Keratinocyte (primary cell): ENCODE measurements at regions not wholly inside any gene's neighbourhood (a gene's known extent, or its start where the extent isn't known, plus 50 kb on each side); places are given as distances from the start of the nearest gene placed in this dataset.
A peak's percentile ranks its signal among the peaks of the same experiment; 100 is the strongest.

ENCODE experiments used
- DNase-seq: peaks from one replicate; pipeline ENCODE4 v3.0.0-alpha.2; 2011; ENCODE audit warnings: low read depth, missing footprints, low spot score
- FAIRE-seq: peaks from 2 replicates; lab custom pipeline; 2011; peaks lifted over from hg19 to GRCh38; lab: Jason Lieb, UNC
- H2AFZ ChIP-seq: 2 replicates; pipeline ENCODE4 v1.6.0; 2012; ENCODE audit warnings: low read length, control low read depth, inconsistent platforms; ENCODE audit not compliant: control insufficient read depth
- H3K27ac ChIP-seq: 2 replicates; pipeline ENCODE4 v1.5.1; 2011; ENCODE audit warnings: low read length; ENCODE audit not compliant: control insufficient read depth, insufficient read depth
- H3K27me3 ChIP-seq: 3 replicates; pipeline ENCODE4 v1.6.0; 2011; ENCODE audit warnings: low read length; ENCODE audit not compliant: control insufficient read depth, insufficient read depth; ENCODE audit errors: extremely low read depth
- H3K36me3 ChIP-seq, 2 experiments: 2 replicates in 1 of 2; 3 replicates in 1 of 2; pipeline ENCODE4 v1.5.1; 2011; ENCODE audit warnings: low read length in 2 of 2, mild to moderate bottlenecking in 1 of 2; ENCODE audit not compliant: control insufficient read depth in 2 of 2, insufficient read depth in 2 of 2; ENCODE audit errors: extremely low read depth in 1 of 2
- H3K4me1 ChIP-seq: 3 replicates; pipeline ENCODE4 v1.5.1; 2011; ENCODE audit warnings: low read length; ENCODE audit not compliant: control insufficient read depth, insufficient read depth; ENCODE audit errors: extremely low read depth
- H3K4me2 ChIP-seq: 3 replicates; pipeline ENCODE4 v1.6.0; 2011; ENCODE audit warnings: low read depth, low read length; ENCODE audit not compliant: control insufficient read depth, insufficient read depth; ENCODE audit errors: extremely low read depth
- H3K4me3 ChIP-seq, 3 experiments: fragments of 200-600 bp in 1 of 3; sonication (generic) in 1 of 3; 2 replicates in 2 of 3; 3 replicates in 1 of 3; pipeline ENCODE4 v1.5.1; 2011 to 2016; ENCODE audit warnings: low read length in 3 of 3, mild to moderate bottlenecking in 3 of 3, control low read depth in 2 of 3, inconsistent platforms in 1 of 3, low read depth in 1 of 3, mixed read lengths in 1 of 3, mixed run types in 1 of 3, moderate library complexity in 1 of 3; ENCODE audit not compliant: control insufficient read depth in 2 of 3, insufficient read depth in 2 of 3; ENCODE audit errors: extremely low read depth in 1 of 3
- H3K79me2 ChIP-seq: 2 replicates; pipeline ENCODE4 v1.6.0; 2012; ENCODE audit warnings: low read length; ENCODE audit not compliant: control insufficient read depth, insufficient read depth
- H3K9ac ChIP-seq: 3 replicates; pipeline ENCODE4 v1.6.0; 2011; ENCODE audit warnings: low read length; ENCODE audit not compliant: control insufficient read depth, insufficient read depth; ENCODE audit errors: extremely low read depth
- H3K9me1 ChIP-seq: 3 replicates; pipeline ENCODE4 v1.6.0; 2011; ENCODE audit warnings: low read length; ENCODE audit not compliant: control insufficient read depth, insufficient read depth; ENCODE audit errors: extremely low read depth
- H3K9me3 ChIP-seq: 2 replicates; pipeline ENCODE4 v1.5.1; 2012; ENCODE audit warnings: low read depth, low read length; ENCODE audit not compliant: control insufficient read depth
- H4K20me1 ChIP-seq: 3 replicates; pipeline ENCODE4 v1.6.0; 2011; ENCODE audit warnings: low read length; ENCODE audit not compliant: control insufficient read depth, insufficient read depth; ENCODE audit errors: extremely low read depth
- EZH2 ChIP-seq: IDR thresholded peaks from one replicate; pipeline ENCODE4 v1.6.1; 2012; ENCODE audit warnings: inconsistent platforms, mild to moderate bottlenecking, low read length, moderate library complexity
- dilution Hi-C: fragments of 300-500 bp; cut with MboI; formaldehyde crosslinking; loops from one replicate; pipeline ENCODE4 v1.7.0; 2020; ENCODE audit warnings: low sequenced_read_pairs; ENCODE audit not compliant: extremely low pct_ligation_motif_present
- TF ChIP-seq, protein P1 (sequence below), 3 experiments: IDR thresholded peaks in 1 of 3; conservative IDR thresholded peaks in 1 of 3; optimal IDR thresholded peaks in 1 of 3; 2 replicates in 2 of 3; 3 replicates in 1 of 3; pipeline versions ENCODE3 to v1.5.1; 2011; ENCODE audit warnings: low read length in 3 of 3, mild to moderate bottlenecking in 3 of 3, moderate library complexity in 2 of 3, control low read depth in 1 of 3, inconsistent platforms in 1 of 3; ENCODE audit not compliant: insufficient read depth in 2 of 3; ENCODE audit errors: extremely low read depth in 1 of 3

DNA sequence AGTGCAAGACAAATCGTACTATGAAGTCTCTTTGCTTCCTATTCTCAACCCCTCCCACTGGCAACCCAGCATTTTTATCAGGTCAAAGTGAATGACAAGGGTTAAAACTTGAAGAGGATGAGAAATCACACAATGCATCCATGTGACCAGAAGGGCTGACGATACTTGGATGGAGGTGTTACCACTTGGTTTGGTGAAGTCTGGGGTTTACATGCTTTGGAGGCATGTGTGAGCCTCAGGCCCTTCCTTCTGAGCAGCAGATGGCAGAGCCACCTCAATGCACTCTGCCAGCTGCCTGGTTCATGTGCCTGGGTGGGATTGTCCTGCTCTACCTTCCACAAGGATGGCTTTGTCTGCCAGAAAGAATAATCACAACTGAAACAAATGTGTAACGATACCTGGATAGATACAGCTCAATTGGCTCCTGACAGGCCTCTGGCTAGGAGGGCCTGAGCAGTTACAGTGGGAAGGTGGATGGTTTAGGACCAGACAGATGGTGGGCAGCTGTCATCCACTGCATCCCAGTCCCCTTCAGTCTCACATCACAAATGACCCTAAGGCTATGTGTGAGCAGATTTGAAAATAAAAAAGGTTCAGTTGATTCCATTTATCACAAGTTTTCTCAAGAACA is 51.5 kb upstream of the CNIH3 start:
- H3K9ac ChIP-seq, result peak overlapping the region; percentile 22
- H3K9me1 ChIP-seq, result no peaks in the 10 kb centered on the region
- H3K4me2 ChIP-seq, result peak overlapping the region; percentile 50
- H3K4me3 ChIP-seq, result no peak overlapping the region
- no peaks in the 10 kb centered on the region for H3K79me2 ChIP-seq
- peaks cover 4% of the 10 kb centered on the region for H3K9me3 ChIP-seq
- no peaks in the 10 kb centered on the region for H3K27me3 ChIP-seq
- H3K27ac ChIP-seq, result peak overlapping the region; percentile 74
- H2AFZ ChIP-seq, result no peak overlapping the region
- dilution Hi-C loops, result no loop called here
- TF ChIP-seq EZH2, result no peak
- TF ChIP-seq, protein P1, sequence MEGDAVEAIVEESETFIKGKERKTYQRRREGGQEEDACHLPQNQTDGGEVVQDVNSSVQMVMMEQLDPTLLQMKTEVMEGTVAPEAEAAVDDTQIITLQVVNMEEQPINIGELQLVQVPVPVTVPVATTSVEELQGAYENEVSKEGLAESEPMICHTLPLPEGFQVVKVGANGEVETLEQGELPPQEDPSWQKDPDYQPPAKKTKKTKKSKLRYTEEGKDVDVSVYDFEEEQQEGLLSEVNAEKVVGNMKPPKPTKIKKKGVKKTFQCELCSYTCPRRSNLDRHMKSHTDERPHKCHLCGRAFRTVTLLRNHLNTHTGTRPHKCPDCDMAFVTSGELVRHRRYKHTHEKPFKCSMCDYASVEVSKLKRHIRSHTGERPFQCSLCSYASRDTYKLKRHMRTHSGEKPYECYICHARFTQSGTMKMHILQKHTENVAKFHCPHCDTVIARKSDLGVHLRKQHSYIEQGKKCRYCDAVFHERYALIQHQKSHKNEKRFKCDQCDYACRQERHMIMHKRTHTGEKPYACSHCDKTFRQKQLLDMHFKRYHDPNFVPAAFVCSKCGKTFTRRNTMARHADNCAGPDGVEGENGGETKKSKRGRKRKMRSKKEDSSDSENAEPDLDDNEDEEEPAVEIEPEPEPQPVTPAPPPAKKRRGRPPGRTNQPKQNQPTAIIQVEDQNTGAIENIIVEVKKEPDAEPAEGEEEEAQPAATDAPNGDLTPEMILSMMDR (optimal IDR thresholded peaks at IDR 0.05 in 1 of 3, IDR thresholded peaks at IDR 0.05 in 1 of 3, conservative IDR thresholded peaks at IDR 0.05 in 1 of 3; ENCODE audit: extremely low read depth in 1 of 3, insufficient read depth in 2 of 3, low read length in 3 of 3), result no peak
- FAIRE-seq (peak; percentile 41), DNase-seq (no peak)
- H3K4me1 ChIP-seq, result peaks cover 36% of the 10 kb centered on the region
- H3K36me3 ChIP-seq, result no peaks in the 10 kb centered on the region
- no peaks in the 10 kb centered on the region for H4K20me1 ChIP-seq

DNA sequence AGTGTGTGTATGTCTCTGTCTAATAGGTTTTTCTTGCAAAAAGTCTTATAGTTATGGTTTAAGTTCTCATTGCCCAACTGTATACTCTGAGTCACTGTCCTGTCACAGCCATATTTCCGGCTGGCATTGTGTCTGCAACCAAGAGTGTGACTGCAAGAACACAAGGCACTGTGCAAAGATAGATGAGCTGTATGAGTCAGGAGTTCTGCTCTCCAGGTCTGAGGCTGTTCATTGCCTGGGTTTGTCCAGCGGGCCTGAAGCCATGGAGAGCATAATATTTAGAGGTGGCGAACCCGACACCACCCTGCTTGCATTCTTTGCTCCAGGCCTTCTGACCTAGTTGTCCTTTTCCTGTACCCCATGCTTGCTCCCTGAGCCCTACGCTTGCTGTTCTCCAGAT is 50.9 kb upstream of the CNIH3 start:
- no peak for TF ChIP-seq EZH2
- TF ChIP-seq, protein P1 (optimal IDR thresholded peaks at IDR 0.05 in 1 of 3, IDR thresholded peaks at IDR 0.05 in 1 of 3, conservative IDR thresholded peaks at IDR 0.05 in 1 of 3; ENCODE audit: extremely low read depth in 1 of 3, insufficient read depth in 2 of 3, low read length in 3 of 3), result no peak
- peak overlapping the region; percentile 0 for H2AFZ ChIP-seq
- DNase-seq (peak; percentile 83), FAIRE-seq (peak; percentile 86)
- H3K27ac ChIP-seq, result peak overlapping the region; percentile 74
- H3K9me3 ChIP-seq, result peaks cover 4% of the 10 kb centered on the region
- dilution Hi-C loops, result no loop called here
- H3K4me2 ChIP-seq, result peak overlapping the region; percentile 50
- H3K9me1 ChIP-seq, result no peaks in the 10 kb centered on the region
- H3K9ac ChIP-seq, result no peak overlapping the region
- peaks cover 29% of the 10 kb centered on the region for H3K4me1 ChIP-seq
- no peaks in the 10 kb centered on the region for H4K20me1 ChIP-seq
- H3K79me2 ChIP-seq, result no peaks in the 10 kb centered on the region
- H3K36me3 ChIP-seq, result no peaks in the 10 kb centered on the region
- H3K27me3 ChIP-seq, result no peaks in the 10 kb centered on the region
- H3K4me3 ChIP-seq, result no peak overlapping the region
